ENCODE measurements at regions not wholly inside any gene's neighbourhood (a gene's known extent, or its start where the extent isn't known, plus 50 kb on each side); places are given as distances from the start of the nearest gene placed in this dataset.

GRCh38 chrX:455199-455598, 68.5 kb upstream of the PPP2R3B start (continued):
- no peak for TF ChIP-seq PRDM6 (tag by site-specific recombination; IDR thresholded peaks at IDR 0.05)
- TF ChIP-seq KLF10 (tag by site-specific recombination; IDR thresholded peaks at IDR 0.05): no peak
- TF ChIP-seq ZBTB21 (tag by site-specific recombination; IDR thresholded peaks at IDR 0.05): no peak
- no peak for TF ChIP-seq ZNF184 (tag by site-specific recombination; IDR thresholded peaks at IDR 0.05)

DNA sequence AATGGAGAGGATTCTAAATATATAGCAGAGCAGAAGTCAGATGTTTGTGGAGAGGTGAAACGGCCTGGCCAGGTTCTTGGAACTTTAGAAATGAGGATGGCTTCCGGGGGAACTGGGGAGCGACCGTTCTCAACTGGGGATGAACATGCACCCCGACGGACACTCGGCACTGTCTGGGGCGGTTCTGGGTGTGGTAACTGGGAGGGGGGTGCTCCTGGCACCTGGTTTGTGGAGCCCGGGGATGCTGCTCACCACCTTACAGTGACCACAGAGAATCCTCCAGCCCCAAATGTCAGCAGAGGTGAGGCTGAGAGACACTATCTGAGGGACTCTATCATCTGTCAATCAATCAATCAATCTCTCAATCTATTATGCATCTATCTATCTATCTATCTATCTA, 69.0 kb upstream of the PPP2R3B start:
- no peaks in the 10 kb centered on the region for H3K36me3 ChIP-seq (ENCODE audit: control insufficient read depth in 2 of 2, insufficient read depth in 1 of 2, low read length in 2 of 2)
- no peak overlapping the region for H3K4me3 ChIP-seq (ENCODE audit: low read depth, low read length)
- ChIA-PET POLR2A (no interaction called here), CTCF (no interaction called here)
- H3K4me1 ChIP-seq (ENCODE audit: control insufficient read depth, insufficient read depth, low read length): no peaks in the 10 kb centered on the region
- TF ChIP-seq, protein P1, sequence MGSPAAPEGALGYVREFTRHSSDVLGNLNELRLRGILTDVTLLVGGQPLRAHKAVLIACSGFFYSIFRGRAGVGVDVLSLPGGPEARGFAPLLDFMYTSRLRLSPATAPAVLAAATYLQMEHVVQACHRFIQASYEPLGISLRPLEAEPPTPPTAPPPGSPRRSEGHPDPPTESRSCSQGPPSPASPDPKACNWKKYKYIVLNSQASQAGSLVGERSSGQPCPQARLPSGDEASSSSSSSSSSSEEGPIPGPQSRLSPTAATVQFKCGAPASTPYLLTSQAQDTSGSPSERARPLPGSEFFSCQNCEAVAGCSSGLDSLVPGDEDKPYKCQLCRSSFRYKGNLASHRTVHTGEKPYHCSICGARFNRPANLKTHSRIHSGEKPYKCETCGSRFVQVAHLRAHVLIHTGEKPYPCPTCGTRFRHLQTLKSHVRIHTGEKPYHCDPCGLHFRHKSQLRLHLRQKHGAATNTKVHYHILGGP (tag by site-specific recombination; IDR thresholded peaks at IDR 0.05): no peak
- TF ChIP-seq ZNF184 (tag by site-specific recombination; IDR thresholded peaks at IDR 0.05): no peak
- TF ChIP-seq YY2 (tag by site-specific recombination; IDR thresholded peaks at IDR 0.05): no peak
- no peak for TF ChIP-seq ZNF521 (tag by site-specific recombination; IDR thresholded peaks at IDR 0.05)
- no peak for TF ChIP-seq ZNF335 (tag by site-specific recombination; conservative IDR thresholded peaks at IDR 0.05)
- TF ChIP-seq ZNF324 (tag by site-specific recombination; IDR thresholded peaks at IDR 0.05): no peak
- no peak for TF ChIP-seq SCRT1 (tag by site-specific recombination; IDR thresholded peaks at IDR 0.05; ENCODE audit: borderline replicate concordance)
- TF ChIP-seq, protein P2, sequence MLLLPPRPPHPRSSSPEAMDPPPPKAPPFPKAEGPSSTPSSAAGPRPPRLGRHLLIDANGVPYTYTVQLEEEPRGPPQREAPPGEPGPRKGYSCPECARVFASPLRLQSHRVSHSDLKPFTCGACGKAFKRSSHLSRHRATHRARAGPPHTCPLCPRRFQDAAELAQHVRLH (tag by site-specific recombination; IDR thresholded peaks at IDR 0.05): no peak
- no peak for TF ChIP-seq ZNF843 (tag by site-specific recombination; IDR thresholded peaks at IDR 0.05)
- no peak for TF ChIP-seq ZNF280C (tag by site-specific recombination; IDR thresholded peaks at IDR 0.05)
- TF ChIP-seq ZNF623 (tag by site-specific recombination; IDR thresholded peaks at IDR 0.05): no peak
- no peak for TF ChIP-seq ZSCAN16 (tag by site-specific recombination; IDR thresholded peaks at IDR 0.05)
- TF ChIP-seq ZBTB20 (tag by site-specific recombination; IDR thresholded peaks at IDR 0.05): no peak
- no peak for TF ChIP-seq ZNF830 (tag by site-specific recombination; IDR thresholded peaks at IDR 0.05; ENCODE audit: low read depth)
- no peak for TF ChIP-seq ZNF664 (tag by site-specific recombination; IDR thresholded peaks at IDR 0.05)
- no peak for TF ChIP-seq ZNF768 (tag by site-specific recombination; IDR thresholded peaks at IDR 0.05)
- no peaks in the 10 kb centered on the region for H3K9me3 ChIP-seq (ENCODE audit: control insufficient read depth, insufficient read depth, low read depth, low read length)
- H3K27ac ChIP-seq (ENCODE audit: extremely low read depth, low read depth, low read length): no peak overlapping the region

- POLR2A ChIA-PET: no interaction called here
- no peaks in the 10 kb centered on the region for H3K36me3 ChIP-seq (ENCODE audit: control insufficient read depth in 2 of 2, insufficient read depth in 1 of 2, low read length in 2 of 2)
- H3K4me3 ChIP-seq (ENCODE audit: low read depth, low read length): no peak overlapping the region
- no peaks in the 10 kb centered on the region for H3K9me3 ChIP-seq (ENCODE audit: control insufficient read depth, insufficient read depth, low read depth, low read length)
- H3K4me1 ChIP-seq (ENCODE audit: control insufficient read depth, insufficient read depth, low read length): no peaks in the 10 kb centered on the region
- TF ChIP-seq ZNF623 (tag by site-specific recombination; IDR thresholded peaks at IDR 0.05) (no peak), ZBTB17 (tag by site-specific recombination; IDR thresholded peaks at IDR 0.05) (peak; percentile 62)
- CTCF ChIA-PET: no interaction called here
- no peak overlapping the region for H3K27ac ChIP-seq (ENCODE audit: extremely low read depth, low read depth, low read length)
These were observed 69.4 kb upstream of the PPP2R3B start for GRCh38 chrX:456146-456545.

Measured in HEK293 (cell line).